ENCODE measurements at regions not wholly inside any gene's neighbourhood (a gene's known extent, or its start where the extent isn't known, plus 50 kb on each side); places are given as distances from the start of the nearest gene placed in this dataset.

DNA sequence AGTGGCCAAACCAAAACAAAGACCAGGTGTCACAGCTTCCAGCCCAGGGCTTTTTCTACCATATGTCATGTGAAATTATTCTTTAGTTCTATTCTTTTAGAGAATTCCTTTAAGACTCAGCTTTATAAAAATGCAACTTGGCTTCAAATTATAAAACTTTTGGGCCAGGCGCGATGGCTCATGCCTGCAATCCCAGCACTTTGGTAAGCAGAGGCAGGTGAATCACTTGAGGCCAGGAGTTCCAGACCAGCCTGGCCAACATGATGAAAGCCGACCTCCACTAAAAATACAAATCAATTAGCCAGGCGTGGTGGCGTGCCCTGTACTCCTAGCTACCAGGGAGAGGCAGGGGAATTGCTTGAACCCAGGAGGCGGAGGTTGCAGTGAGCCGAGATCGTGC, 210.3 kb upstream of the ARG1 start:
- ATAC-seq (no peak), DNase-seq (no peak)
- Mint-ChIP-seq H3K27me3 (no peaks in the 10 kb centered on the region), H3K4me3 (no peak overlapping the region), H3K9me3 (no peaks in the 10 kb centered on the region), H3K27ac (no peak overlapping the region), H3K36me3 (ENCODE audit: low read depth) (peaks cover 2% of the 10 kb centered on the region), H3K4me1 (ENCODE audit: low read depth) (peaks cover 9% of the 10 kb centered on the region)
- TF ChIP-seq, protein P1, sequence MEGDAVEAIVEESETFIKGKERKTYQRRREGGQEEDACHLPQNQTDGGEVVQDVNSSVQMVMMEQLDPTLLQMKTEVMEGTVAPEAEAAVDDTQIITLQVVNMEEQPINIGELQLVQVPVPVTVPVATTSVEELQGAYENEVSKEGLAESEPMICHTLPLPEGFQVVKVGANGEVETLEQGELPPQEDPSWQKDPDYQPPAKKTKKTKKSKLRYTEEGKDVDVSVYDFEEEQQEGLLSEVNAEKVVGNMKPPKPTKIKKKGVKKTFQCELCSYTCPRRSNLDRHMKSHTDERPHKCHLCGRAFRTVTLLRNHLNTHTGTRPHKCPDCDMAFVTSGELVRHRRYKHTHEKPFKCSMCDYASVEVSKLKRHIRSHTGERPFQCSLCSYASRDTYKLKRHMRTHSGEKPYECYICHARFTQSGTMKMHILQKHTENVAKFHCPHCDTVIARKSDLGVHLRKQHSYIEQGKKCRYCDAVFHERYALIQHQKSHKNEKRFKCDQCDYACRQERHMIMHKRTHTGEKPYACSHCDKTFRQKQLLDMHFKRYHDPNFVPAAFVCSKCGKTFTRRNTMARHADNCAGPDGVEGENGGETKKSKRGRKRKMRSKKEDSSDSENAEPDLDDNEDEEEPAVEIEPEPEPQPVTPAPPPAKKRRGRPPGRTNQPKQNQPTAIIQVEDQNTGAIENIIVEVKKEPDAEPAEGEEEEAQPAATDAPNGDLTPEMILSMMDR (IDR thresholded peaks at IDR 0.05): no peak
- ChIA-PET POLR2A (no interaction called here), CTCF (no interaction called here)
- intact Hi-C loops (cut with micrococcal nuclease): no loop called here

- POLR2A ChIA-PET: interaction anchor here (0.8 kb wide), 1 partner anchor 11 kb away, joined by 3 read pairs; no protein-coding TSS in a partner anchor
- H3K36me3 Mint-ChIP-seq (ENCODE audit: low read depth): peaks cover 2% of the 10 kb centered on the region
- TF ChIP-seq, protein P1 (IDR thresholded peaks at IDR 0.05): no peak
These were observed 208.8 kb upstream of the ARG1 start for GRCh38 chr6:131363947-131364834.

GRCh38 chr6:131366223-131366622, 206.8 kb upstream of the ARG1 start:
- TF ChIP-seq, protein P1 (IDR thresholded peaks at IDR 0.05): no peak
- Mint-ChIP-seq H3K36me3 (ENCODE audit: low read depth) (no peaks in the 10 kb centered on the region), H3K27me3 (no peaks in the 10 kb centered on the region), H3K27ac (no peak overlapping the region), H3K4me1 (ENCODE audit: low read depth) (peaks cover 21% of the 10 kb centered on the region), H3K9me3 (no peaks in the 10 kb centered on the region), H3K4me3 (no peak overlapping the region)
- ATAC-seq (no peak), DNase-seq (no peak)
- intact Hi-C loops (cut with micrococcal nuclease): no loop called here
- POLR2A ChIA-PET: no interaction called here
- CTCF ChIA-PET: no interaction called here

More at GRCh38 chr6:131363947-131364834, 208.8 kb upstream of the ARG1 start:
- no peak for DNase-seq
- ATAC-seq: no peak
- CTCF ChIA-PET: no interaction called here
- Mint-ChIP-seq H3K9me3 (no peaks in the 10 kb centered on the region), H3K27ac (no peak overlapping the region), H3K4me1 (ENCODE audit: low read depth) (peaks cover 19% of the 10 kb centered on the region), H3K27me3 (no peaks in the 10 kb centered on the region), H3K4me3 (no peak overlapping the region)
- intact Hi-C loops (cut with micrococcal nuclease): no loop called here

DNA sequence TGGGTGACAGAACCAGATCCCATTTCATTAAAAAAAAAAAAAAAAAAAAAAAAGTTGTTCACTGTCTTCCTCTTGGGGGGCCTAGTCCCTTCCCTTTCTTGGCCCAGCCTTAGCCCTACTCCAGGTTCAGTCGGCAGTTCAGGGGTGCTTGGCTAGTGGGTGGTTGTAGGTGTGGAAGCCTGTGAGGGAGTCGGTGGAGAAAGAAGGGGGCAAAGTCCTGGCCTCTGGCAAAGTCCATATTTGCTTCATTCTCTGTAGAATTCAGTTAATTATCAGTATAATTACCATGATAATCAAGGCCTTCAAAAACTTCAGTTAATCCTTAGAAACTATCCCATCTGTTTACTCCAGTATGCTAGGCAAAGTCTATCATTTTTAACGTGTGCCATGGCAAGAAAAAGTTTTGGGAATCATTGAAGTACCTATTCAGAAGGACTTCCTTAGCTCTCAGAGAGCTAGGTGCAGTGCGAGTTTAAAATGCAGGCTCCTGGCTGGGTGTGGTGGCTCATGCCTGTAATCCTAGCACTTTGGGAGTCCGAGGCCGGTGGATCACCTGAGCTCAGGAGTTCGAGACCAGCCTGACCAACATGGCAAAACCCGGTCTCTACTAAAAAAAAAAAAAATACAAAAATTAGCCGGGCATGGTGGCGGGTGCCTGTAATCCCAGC, 205.7 kb upstream of the ARG1 start:
- ChIA-PET CTCF (no interaction called here), POLR2A (no interaction called here)
- H3K27ac Mint-ChIP-seq: no peak overlapping the region
- TF ChIP-seq, protein P1 (IDR thresholded peaks at IDR 0.05): no peak
- peaks cover 21% of the 10 kb centered on the region for H3K4me1 Mint-ChIP-seq (ENCODE audit: low read depth)
- ATAC-seq (no peak), DNase-seq (no peak)
- no peaks in the 10 kb centered on the region for H3K36me3 Mint-ChIP-seq (ENCODE audit: low read depth)
- no peaks in the 10 kb centered on the region for H3K9me3 Mint-ChIP-seq
- intact Hi-C loops (cut with micrococcal nuclease): no loop called here
- no peaks in the 10 kb centered on the region for H3K27me3 Mint-ChIP-seq
- no peak overlapping the region for H3K4me3 Mint-ChIP-seq

All from activated CD8-positive, alpha-beta T cell treated with anti-CD3 and anti-CD28 coated beads for 36 hours (primary cell).